Activated CD4-positive, alpha-beta T cell treated with anti-CD3 and anti-CD28 coated beads for 24 hours (primary cell): ENCODE measurements at regions not wholly inside any gene's neighbourhood (a gene's known extent, or its start where the extent isn't known, plus 50 kb on each side); places are given as distances from the start of the nearest gene placed in this dataset.

ENCODE experiments used
- DNase-seq, 2 donors: peaks; one replicate each; pipeline ENCODE4 v3.0.0-alpha.2; 2020; ENCODE audit warnings: low read depth in 2 of 2

DNA sequence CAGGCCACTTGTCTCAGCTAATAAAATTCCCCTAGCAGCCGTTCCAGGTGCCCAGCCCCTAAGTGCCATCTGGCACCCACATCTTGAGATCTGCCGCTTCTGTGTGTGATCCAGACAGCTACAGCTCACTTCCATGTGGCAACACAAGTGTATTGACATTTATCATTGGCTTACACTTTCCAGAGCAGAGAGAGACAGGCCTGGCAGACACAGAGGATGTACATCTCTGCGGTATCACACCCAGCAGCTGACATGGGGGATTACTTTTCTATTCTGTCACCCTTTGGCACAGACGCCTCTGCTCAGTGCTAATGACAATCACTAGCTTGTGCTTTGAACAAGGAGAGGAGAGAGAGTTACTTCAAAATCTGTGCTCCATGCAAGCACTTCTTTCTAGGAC lies 195.9 kb downstream of the KDR start:
- no peak for DNase-seq

DNA sequence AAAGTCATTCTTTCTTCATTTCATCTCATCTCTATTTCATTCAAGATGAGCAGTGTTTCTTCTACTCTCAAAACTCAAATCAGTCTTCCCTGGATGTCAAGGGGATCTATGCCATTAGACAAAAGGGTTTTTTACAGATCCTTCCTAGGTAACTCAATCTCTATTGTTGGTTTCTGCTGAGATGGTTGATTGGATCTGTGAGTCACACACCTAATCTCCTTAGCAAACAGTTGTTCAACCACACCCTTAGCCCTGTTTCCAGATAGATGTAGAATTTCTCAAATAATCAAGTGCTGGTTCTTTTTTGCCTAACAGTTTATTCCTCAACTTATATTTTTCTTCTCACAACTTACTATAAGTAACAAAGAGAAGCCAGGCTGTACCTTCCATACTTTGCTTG lies 200.5 kb downstream of the KDR start:
- DNase-seq: no peak

DNA sequence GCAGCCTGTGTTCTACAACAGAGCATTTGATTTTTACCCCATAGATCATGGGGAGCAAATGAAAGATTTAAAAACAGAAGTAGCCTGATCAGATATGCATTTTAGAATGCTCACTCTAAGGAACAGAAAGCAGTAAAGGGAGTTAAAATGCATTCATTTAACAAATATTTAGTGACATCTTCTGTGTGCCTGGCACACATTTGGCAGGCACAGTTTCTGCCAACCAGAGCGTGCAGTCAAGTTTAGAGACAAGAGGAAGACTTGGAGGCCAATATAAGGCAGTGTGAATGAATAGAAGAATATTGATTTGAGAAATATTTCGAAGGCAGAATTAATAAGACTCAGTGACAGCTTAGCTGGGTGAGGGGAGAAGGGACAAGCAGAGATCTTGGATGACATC lies 210.1 kb downstream of the KDR start:
- DNase-seq: no peak

DNA sequence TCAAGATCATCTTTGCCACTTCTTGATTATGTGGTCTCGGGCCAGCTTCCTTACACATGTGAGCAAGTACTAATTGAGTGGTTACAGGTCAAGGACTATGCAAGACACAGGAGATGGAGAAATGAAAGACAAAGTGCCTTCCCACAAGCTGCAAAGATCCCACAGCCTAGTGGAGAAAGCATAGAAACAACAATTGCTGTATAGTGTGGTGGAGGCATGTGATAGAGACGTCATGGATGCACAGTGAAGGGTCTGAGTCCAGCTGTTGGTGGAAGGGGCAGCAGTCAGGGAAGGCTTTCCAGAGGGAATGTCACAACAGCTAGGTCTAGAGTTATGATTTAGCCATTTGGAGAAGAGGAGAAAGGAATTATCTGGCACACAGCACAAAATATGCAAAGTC lies 210.6 kb downstream of the KDR start:
- DNase-seq: no peak

DNA sequence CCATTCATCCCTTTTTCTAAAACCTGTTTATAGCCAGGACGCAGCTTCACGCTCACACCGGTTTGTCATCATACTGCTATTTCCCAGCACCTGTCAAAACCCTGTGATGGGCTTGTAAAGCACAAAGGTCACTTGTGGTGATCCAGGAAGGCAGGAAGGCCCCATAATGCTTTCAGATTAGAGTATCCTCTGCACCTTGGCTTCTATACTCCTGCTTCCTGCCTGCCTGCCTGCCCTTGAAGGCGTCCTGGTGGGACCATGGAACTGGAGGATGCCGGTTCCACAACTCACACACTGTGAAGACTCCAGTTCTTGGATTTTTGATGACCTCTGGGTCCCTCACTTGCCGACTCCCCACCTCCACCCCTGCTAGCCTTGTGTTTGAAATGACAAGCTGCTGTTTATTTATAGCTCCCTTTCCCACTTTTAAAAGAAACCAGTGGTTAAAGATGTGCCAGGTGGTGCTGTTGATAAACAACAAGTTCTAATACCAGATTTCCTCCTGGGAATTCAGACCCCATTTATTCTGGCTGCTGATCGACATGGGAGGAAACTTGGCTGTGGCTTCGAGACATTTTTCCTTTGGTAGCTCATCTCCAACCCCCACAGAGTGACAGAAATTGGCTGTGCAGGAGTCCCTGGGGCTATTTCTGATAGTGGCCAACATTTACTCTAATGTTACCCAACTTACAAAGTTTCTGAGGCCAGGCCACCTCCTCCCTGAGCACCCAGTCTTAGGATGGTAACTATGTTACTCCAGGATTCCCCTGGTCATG lies 211.5 kb downstream of the KDR start:
- DNase-seq: no peak

- no peak for DNase-seq
These were observed 213.2 kb downstream of the KDR start for GRCh38 chr4:54912155-54912554.

DNA sequence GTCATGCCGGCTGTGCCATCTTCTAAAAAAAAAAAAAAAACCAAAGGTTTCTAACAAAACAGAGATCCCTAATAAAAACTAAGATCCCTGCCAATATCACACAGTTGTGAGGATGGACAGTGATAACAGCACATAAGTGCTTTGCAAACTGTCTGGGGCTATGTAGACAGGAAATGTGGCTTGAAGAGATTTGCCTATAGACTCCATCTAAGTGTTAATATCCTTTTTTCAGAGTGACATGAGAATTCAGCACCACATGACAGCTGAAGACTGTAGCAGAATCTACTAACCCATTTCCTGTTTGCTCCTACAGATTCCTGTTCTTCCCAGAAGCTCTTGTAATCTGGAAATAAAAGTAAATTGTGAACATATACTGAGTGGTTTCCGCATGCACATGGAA lies 215.4 kb downstream of the KDR start:
- DNase-seq: no peak

DNA sequence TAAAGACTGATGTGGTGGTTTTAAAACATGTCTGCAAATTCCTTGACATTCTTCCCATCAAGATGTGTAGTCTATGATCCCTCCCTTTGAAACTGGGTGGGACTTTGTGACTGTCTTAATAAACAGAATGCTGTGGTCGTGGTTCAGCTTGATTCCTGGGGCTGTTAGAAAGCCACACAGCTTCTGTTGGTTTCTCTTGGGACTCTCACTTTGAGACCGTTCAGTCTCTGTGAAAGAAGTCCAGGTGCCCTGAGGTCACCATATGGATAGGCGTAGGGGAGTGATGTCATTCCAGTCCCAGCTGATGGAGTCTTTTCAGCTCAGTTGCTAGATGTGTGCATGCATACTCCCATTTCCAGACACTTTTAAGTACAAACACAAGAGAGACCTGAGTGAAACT lies 216.6 kb downstream of the KDR start:
- DNase-seq: no peak

DNA sequence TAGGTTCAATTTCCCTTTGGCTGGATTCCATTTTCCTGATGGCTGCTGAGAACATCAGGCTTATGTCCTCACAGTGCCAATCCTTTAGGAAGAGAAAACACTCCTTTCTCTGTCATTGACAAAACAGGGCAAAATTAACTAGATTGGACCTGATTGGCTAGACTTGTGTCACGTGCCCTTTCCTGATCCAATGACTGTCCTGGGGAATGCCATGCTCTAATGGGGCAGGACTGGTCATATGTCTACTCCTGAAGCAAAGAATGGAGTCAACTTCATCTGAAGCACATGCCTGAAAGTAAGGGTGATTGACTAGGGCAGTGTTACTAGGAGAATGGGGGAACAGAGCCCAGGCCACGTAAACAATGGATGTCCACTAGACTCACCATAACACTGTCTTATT lies 220.4 kb downstream of the KDR start:
- no peak for DNase-seq

GRCh38 chr4:54902976-54903375 lies 222.4 kb downstream of the KDR start:
- DNase-seq: no peak

- no peak for DNase-seq
These were observed 223.1 kb downstream of the KDR start for GRCh38 chr4:54902271-54902670.

DNA sequence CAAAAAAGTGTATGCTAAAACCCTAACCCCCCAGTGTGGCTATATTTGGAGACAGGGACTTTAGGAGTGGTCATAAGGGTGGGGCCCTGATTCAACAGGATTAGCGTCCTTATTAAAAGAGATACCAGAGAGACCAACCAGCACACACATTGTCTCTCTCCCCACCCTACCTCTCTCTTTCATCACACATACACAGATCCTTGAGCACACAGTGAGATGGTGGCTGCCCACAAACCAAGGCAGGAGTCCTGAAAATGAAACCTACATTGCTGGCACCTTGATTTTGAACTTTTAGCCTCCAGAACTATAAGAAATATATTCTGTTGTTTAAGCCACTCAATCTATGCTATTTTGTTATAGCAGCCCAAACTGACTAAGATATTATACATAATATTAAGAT lies 224.2 kb downstream of the KDR start:
- DNase-seq: no peak

- no peak for DNase-seq
These were observed 226.6 kb downstream of the KDR start for GRCh38 chr4:54898656-54899340.

GRCh38 chr4:54898056-54898562 lies 227.3 kb downstream of the KDR start:
- no peak for DNase-seq

DNA sequence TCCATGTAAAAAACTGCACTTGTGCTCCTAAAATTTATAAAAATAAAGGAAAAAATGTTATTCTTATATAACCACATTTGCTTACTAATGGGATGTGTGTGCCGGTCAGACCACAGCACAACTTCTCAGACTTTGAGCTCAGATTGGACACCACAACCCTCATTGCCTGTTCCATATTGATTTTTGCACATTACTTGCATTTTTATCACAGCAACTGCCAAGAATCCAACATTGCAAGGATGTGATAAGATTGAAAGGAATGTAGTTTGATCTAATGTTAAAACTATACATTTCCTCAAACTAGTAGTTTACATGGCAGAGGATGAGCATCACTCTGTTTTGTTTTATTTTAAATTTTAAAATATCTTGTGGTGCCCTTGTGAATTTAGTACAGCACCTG lies 227.8 kb downstream of the KDR start:
- no peak for DNase-seq

DNA sequence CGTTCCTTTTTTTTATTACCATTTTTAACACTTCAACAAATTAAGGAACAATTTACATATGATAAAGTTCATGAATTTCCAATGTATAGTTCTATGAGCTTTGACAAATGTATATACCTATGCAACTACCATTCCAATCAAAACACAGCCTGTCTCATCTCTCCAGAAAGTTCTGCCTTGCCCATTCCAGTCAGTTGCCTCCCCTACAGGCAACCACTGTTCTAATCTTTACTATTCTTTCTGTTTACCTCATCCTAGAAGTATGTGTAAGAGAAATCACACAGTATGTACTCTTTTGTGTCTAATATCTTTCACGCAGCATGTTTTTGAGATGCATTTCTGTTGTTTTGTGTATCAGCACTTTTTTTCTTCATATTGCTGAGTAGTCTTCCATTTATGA lies 224.9 kb downstream of the KIT start:
- no peak for DNase-seq

- no peak for DNase-seq
These were observed 221.8 kb downstream of the KIT start for GRCh38 chr4:54879576-54879975.

DNA sequence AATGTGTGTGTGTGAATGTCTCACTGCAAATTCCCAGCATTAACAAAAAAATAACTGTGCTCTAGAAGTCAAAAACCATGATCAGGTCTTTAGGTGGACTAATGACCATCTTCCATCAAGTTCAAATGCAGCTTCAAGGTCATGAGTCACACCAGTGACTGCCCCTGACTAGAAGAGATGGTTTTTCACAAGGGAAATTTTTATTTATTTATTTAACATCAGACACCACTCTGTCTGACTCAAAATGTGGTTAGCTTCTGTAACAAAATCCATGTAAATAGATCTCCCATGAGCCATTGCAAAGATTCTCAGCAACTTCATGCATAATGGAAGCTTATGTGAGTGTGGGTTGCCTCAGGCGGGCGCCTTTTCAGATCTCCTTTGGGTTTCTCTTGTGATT lies 219.2 kb downstream of the KIT start:
- DNase-seq: no peak

- DNase-seq: no peak
These were observed 214.5 kb downstream of the KIT start for GRCh38 chr4:54872261-54872660.

GRCh38 chr4:54863571-54864255 lies 206.0 kb downstream of the KIT start:
- DNase-seq: no peak

- no peak for DNase-seq
These were observed 203.4 kb downstream of the KIT start for GRCh38 chr4:54861201-54861600.

DNA sequence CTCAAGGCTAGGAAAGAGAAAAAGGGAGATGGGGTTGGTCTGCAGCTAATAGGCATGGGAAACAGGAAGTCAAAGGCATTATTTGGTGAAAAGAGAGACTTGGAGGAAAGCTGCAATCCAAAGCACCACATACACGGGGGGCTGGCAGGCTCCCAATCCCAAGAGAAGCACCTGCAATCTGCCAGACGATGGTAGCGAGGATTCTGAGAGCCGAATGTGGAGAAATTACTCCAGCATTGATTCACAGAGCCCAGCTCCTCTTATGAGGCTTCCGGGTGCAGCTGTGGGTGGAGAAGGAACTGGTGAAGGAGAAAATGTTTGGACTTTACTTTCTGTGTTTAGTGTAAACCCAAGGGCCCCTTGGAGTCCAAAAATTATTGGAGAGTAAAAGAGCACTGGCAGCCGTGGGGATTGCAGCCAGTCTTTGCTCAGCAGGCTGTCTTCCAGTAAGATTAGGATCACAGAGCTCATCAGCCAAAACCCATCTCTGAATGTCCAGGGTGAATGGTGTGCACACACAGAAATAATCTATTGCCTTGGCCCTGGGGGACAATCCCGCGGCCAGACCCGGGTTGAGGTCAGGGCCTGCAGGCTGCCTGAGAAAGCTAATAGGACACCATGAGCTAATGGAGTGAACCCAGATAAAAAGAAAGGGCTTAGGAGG lies 197.6 kb downstream of the KIT start:
- DNase-seq: no peak
